HCT116 (cell line): ENCODE measurements at regions not wholly inside any gene's neighbourhood (a gene's known extent, or its start where the extent isn't known, plus 50 kb on each side); places are given as distances from the start of the nearest gene placed in this dataset.

Source experiments
- CTCF ChIP-seq, 3 experiments: fragments of 200-600 bp in 1 of 3; sonication (generic) in 1 of 3; IDR thresholded peaks in 2 of 3; conservative IDR thresholded peaks in 1 of 3; 2 replicates each; pipeline ENCODE4 v1.5.1; 2012 to 2017; ENCODE audit warnings: low read depth in 2 of 3, low read length in 2 of 3, antibody characterized with exemption in 1 of 3, borderline replicate concordance in 1 of 3, control low read depth in 1 of 3, mild to moderate bottlenecking in 1 of 3, mixed read lengths in 1 of 3, mixed run types in 1 of 3, moderate library complexity in 1 of 3; ENCODE audit not compliant: insufficient read depth in 1 of 3
- EZH2 ChIP-seq: fragments of 200-600 bp; sonication (generic); IDR thresholded peaks from 2 replicates; pipeline ENCODE4 v1.6.1; 2017; ENCODE audit warnings: antibody characterized with exemption, mixed run types
- POLR2AphosphoS5 ChIP-seq: IDR thresholded peaks from 2 replicates; pipeline ENCODE4 v1.6.1; 2011; ENCODE audit warnings: mild to moderate bottlenecking, low read depth, low read length, moderate library complexity
- REST ChIP-seq: IDR thresholded peaks from 2 replicates; pipeline ENCODE4 v1.6.1; 2012; ENCODE audit warnings: low read depth
- ZFX ChIP-seq: fragments of 450-650 bp; IDR thresholded peaks from 2 replicates; pipeline ENCODE4 v1.6.1; 2017
- ZNF274 ChIP-seq: fragments of 200-500 bp; sonication (Bioruptor generic); IDR thresholded peaks from 2 replicates; pipeline ENCODE4 v1.6.1; 2014; ENCODE audit warnings: mild to moderate bottlenecking, low read depth, low read length, inconsistent platforms

- no peak for TF ChIP-seq EZH2
- TF ChIP-seq CTCF (IDR thresholded peaks at IDR 0.05 in 2 of 3, conservative IDR thresholded peaks at IDR 0.05 in 1 of 3; ENCODE audit: borderline replicate concordance in 1 of 3, insufficient read depth in 1 of 3, low read depth in 2 of 3, low read length in 2 of 3) = no peak
- no peak for TF ChIP-seq ZNF274
- TF ChIP-seq ZFX = no peak
- no peak for TF ChIP-seq POLR2AphosphoS5
- no peak for TF ChIP-seq REST
These were observed 846.7 kb upstream of the PRKX start for GRCh38 chrX:4560192-4560591.
